HG03575 (cell line): ENCODE measurements at regions not wholly inside any gene's neighbourhood (a gene's known extent, or its start where the extent isn't known, plus 50 kb on each side); places are given as distances from the start of the nearest gene placed in this dataset.
"Not testable (repeated sequence)": the region's sequence is repeated elsewhere in the genome, so short reads cannot be mapped to it uniquely, and the experiment has no call there.

Experiments used
- ATAC-seq: cut with Tn5 transposase; IDR thresholded peaks from one replicate; pipeline ENCODE4 v1.9.1; 2021; ENCODE audit not compliant: unreplicated experiment, insufficient number of reproducible peaks, low FRiP score; ENCODE audit errors: extremely low read depth

DNA sequence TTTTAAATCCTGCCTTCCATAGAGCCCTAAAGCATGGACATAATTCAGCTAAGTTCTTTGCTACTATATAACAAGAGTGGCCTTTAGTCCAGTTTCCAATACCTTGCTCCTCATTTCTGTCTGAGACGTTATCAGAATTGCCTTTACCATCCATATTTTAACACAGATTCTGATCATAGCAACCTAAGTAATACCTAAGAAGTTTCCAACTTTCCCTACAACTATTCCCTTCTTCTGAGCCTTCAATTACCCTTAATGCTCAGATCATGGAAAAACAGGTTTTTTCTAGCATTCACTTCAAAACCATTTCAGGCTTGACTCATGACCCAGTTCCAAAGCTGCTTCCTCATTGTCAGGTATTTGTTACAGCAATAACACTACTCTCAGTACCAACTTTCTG is 367.1 kb downstream of the C6orf118 start:
- ATAC-seq: no peak

DNA sequence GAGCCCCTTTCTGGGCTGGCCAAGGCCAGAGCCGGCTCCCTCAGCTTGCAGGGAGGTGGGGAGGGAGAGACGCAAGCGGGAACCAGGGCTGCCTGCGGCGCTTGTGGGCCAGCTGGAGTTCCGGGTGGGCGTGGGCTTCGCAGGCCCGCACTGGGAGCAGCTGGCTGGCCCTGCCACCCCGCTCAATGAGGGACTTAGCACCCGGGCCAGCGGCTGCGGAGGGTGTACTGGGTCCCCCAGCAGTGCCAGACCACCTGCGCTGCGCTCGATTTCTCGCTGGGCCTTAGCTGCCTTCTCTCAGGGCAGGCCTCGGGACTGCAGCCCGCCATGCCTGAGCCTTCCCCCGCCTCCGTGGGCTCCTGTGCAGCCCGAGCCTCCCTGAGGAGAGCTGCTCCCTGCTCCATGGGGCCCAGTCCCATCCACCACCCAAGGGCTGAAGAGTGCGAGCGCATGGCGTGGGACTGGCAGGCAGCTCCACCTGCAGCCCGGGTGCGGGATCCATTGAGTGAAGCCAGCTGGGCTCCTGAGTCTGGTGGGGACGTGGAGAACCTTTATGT is 376.1 kb downstream of the C6orf118 start:
- ATAC-seq: not testable (repeated sequence)

DNA sequence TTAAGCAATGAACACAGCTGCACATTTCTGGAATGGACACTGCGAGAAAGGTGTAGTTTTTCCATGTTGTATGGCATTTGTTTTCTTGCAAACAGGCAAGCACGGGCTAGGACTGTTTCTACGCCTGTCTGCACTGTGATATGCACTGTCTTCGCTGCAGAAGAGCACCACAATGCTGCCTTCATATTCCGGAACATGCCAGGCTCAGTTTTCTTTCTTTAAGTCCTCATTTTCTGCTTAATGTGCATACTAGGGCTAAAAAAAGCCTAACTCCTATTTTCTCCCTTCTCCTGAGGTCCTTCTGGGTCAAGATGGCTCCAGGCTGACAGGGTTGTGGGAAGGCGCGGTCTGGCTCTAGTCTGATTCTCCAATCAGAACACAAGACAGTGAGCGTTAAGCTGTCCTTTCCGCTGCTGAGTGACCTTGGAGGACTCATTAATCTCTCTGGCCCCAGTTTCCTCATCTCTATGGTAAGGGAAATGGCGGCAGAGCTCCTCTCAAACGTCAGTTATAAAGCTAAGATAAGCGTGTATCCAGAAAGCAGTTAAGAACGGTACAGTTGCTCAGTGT is 379.9 kb downstream of the C6orf118 start:
- ATAC-seq: no peak

DNA sequence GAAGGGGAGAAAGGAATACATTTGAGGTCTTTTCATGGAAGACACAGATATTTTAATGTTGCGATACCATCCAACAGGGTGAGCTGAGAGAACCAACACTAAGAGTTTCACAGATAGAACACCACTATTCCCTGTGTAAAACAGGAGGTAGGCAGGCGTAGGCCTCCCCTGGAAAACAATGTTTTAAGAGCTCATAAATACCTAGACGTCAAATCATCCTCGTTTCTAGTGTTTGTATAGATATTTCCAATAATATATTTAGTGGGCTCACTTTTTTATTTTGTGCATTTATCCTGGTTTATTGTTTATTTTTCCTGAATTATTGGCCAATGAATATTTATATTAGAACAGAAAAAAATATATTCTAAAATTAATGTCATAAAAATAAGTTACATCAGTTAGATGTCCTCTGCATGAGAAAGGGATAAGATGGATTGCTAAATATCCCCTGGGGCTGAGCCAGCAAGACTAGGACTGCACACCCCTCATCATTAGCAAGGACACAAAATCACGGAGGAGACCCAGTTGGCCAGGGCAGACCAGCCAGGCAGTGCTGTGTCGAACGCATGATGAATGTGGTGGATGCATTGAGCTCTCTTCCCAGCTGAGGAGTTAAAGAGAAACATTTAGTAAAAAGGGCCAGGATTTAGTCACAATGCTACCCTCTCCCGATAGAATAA is 380.5 kb downstream of the C6orf118 start:
- ATAC-seq: no peak

DNA sequence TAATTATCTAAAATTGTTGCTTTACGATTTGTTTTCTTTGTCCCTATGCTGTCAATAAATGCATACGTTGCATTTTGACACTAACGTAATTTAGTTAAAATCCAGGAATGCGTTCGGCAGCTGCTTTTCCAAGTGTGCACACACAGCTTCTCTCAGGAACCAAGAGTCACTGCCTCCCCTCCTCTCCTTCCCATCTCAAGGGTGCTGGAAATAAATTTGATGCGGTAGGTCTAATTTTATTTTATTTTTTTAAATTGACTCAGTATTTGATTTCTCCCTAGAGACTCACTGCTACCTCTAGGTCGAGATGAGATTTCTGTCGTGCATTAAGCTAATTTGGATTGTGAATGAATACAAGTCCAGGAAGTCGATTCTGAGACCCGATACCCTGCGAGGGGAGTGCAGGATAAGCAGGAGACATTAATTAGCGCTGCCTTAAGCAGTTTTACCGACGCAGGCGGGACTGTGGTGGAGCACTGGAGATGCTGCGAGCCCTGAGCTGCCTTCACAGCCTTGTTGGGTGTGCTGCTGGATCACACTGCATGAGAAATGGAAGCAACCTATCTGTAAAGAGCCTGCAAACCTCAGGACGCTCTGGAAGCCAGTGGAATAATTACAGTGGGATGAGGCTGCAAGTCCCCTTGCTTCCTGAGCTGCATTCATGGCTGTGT is 381.2 kb downstream of the C6orf118 start:
- ATAC-seq: no peak

DNA sequence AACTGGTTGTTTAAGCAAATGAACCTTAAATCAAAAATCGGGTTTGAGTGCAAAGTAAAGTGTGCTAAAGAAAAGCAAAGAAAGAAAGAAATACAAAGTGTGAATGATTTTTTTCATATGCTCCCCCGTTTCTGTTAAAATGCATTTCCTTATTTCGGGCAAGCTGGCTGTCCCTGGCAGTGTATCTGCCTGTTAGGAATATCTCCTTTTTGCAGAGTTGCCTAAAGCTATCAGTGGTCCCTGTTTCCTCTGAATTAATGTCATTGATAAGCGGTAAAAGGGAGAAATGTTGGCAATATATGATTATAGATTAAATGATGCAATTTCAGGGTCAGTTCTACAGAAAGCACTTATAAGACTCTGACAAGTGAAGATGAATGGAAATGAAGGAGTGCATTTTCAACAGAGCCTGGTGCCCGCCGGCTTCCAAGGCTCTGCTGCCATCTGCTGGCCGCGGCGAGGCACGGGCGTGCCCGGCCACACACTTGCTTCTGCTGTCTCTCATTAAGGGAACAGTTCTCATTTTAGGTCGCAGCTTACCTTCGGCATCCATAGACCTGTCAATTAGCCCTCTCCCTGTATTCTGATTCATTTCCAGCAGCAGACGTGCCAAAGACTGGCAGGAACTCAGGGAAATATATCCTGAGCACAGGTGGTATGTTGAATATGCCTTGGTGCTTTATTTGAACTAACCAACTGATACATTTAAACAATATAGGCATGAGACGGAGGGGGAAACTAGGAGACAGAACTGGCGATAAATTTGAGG is 381.9 kb downstream of the C6orf118 start:
- no peak for ATAC-seq

DNA sequence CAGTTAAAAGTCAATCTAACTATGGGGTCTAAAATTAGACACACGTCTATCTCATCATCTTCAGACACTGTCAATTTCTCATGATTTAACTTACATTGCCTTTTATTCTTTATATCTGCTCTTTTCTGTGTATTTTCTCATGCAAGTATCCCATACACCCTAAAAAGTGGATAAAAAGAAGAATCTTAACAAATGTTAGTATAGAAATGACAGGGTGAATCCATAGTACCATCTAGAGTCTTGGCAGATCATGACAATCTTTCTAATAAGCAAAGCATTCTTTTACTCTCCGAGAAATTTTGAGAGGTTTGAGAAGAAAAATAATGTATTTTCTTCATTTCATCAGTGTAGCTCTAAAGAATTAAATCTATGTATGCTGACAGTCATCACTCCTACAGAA is 382.7 kb downstream of the C6orf118 start:
- ATAC-seq: no peak

DNA sequence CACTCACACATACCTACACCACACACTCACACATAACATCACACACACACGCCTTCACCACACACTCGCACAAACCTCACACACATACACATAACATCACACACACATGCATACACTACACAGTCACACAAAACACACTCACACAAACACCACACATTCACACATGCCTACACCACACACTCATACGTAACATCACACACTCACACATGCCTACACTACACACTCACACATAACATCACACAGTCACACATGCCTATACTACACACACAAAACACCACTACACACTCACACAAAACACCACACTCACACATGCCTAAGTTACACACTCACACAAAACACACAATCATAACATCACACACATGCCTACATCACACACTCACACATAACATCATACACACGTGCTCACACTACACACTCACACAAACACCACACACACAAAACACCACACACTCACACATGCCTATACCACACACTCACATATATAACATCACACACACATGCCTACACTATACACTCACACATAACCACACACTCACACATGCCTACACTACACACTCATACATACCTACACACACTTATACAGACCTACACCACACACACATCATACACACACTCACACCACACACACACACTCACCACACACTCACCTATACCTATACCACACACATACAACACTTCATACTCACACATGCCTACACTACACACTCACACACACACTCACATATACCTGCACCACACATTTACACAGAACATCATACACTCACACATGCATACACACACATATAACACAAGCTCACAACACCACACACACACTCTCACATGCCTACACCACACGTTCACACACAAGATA is 383.5 kb downstream of the C6orf118 start:
- no peak for ATAC-seq

DNA sequence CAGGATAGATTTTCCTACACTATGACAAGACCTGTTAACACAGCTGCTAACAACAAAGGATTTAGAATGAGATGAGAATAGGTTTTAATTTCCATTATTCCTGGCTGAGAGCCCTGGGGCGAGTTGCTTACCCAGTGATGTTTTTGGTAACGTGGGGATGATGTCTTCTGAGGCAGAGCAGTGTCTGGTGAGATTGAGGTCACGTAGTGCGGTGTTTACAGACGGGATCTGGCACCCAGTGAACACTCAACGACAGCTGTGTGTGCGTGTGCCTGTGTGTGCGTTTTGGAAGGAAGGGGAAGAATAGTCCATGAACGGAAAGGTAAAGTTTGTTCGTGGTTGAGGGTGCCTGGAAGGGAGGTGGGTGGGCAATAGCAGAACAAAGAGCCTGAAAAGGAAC is 384.7 kb downstream of the C6orf118 start:
- ATAC-seq: no peak

DNA sequence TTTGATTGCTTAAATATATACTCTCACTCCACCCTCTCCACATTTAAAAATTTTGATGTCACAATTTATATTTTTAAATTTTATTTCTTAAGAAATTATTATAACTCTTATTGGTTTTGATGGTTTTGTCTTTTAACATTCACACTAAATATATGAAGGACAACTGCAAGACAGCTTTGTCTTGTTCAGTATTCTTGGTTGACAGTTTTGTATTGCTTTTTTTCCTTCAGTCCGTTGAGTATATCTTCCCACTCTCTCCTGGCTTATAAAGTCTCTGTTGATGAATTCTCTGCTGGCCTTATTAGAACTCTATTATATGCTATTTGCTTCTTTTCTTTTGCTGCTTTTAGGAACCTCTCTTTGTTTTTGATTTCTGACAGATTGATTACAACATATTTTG is 392.2 kb downstream of the C6orf118 start:
- no peak for ATAC-seq

DNA sequence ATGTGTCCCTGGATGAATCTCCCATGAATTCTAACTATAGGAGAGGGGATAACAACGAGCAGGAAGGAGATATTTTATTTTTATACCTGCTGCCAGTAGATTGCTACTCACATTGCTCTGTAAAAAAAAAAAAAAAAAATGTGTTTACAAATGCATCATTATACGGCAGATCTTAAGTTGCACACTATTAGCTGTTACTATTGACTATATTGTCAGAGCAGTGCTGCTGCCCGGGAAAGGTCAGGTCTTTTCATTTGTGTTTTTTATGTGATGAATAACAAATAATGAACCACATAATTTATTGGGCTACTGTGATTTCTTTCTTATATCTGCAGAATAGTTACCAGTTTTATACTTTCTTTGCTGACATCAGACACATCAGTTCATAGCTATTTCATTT is 393.3 kb downstream of the C6orf118 start:
- no peak for ATAC-seq

DNA sequence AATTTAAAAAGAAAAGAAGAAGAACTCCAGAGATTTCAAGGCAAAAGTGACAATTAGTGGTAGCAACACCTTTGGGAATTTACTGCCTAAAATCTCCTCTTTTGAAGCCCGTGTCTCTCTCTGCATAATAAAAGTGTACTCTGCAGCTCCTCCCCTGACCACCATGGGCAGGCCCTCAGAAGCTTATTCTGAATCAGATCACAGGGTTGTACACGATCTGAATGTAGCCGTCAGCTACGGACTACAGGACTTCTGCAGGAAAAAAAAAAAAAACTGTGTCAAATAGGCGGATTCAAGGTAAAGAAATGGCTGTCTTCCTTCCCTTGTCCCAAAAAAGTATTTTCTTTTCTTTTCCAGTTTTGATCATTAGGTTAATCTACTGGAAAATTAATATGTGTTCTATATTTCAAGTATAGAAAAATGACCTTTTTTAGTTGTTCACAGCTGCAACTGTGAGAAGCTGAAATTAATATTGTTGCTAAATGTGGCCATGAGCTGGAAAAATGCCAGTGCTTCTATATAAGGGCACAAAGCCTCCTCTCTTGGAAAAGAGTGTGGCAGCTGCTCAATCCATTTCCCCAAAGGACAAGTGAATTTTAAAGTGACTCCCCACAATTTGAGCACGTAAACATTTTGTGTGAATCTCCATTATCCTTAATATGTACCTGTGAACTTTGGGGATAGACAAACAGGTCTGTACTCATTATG is 397.4 kb downstream of the C6orf118 start:
- no peak for ATAC-seq

DNA sequence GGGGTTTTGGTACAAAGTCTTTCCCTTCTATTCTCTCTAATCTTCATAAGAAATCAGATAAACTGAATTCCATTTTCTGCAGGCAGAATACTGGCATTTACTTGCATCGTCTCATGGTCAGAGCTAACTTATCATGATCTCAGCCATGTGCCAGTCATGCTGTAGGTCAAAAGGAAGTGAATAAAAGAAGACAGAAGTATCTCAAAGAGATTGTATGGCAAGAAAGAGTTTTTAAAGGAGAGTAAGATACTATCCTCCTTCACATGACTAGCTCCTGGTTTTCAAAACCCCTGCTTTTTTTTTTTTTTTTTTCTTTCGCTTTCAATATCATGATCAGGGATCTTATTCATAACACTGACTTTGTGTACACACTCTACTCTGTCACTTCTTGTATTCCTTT is 398.3 kb downstream of the C6orf118 start:
- no peak for ATAC-seq

DNA sequence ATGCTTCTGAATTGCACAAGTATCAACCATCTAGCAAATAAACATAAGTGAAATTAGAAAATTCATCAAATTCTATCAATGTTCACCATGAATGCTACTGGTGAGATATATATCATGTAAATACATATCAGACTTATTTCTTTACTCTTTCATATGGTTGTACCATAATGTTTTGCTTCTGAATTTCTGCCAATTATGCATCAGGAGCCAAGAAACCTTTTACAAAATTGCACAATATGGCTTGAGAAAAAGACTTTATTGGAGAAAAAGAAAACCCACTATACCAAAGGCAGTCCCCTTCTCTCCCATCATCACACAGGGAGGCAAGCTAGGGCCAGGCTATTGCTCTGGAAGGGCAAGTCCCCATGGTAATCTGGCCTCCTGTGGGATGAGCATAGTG is 402.6 kb downstream of the C6orf118 start:
- no peak for ATAC-seq

DNA sequence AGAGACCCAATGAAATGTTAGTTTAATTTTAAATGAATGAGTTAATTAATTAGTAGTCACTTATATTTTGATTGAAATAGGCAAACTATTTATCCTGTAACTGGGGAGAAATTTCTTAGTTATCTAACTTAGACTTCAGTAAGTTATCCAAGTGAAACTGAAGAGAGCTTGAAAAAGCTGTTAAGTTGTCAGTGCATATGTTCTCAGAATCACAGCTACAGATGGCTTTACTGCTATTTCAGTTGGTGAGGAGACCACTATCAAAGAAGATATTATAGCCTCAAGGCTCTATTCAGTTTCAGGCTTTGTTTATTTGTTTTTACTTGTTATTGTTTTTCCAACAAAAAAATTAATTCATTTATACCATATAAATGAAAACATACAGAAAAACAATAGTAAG is 404.1 kb downstream of the C6orf118 start:
- ATAC-seq: no peak

DNA sequence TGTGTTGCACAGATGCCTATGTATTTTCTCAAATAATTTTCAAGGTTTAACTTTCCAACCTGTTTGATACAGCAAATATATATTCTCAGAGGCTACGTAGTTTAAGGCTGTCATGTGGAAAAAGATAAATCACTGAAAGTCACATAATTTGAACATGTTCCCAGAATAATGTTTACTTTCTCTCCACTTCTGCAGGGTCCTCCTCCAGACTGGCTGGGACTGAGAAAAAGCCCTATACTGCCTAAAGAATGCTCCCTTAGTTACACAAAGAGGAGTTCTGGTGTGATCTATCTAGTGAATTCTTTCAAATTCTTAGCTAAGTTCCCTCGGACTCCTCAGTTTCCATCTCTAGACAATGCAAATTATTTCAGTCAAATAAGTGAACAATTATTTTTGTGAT is 411.0 kb downstream of the C6orf118 start:
- ATAC-seq: no peak

DNA sequence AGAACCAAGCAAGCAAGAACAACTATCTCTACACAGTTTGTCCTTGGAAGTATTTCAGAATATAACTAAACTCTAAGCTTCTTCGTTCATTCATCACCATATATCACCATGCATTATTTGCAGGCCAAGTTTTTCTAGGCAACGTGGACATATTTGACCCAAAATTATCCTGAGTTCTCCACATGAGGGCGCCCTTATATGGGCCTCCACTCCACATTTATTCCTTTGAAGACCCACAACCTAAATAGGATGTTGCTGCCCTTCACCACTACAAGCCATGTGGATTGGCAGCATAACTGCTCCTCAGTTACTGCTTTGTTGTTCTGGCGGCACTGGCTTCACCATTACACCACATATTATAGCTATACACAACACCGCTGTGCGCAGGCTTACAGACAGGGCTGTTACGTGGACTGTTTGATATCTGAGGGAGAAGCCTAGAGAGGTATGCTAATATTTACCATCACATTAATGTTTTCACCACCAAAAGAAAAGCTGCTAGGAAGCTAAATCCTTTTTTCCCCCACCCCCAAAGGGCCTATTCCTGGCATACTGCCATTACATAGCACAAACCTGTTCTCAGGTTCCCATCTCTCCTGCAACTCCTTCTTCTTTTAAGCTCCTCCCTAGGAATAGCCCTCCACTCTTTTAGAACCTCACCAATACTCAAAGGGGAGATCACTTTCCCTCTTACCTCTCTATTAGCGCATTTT is 411.7 kb downstream of the C6orf118 start:
- ATAC-seq: no peak

DNA sequence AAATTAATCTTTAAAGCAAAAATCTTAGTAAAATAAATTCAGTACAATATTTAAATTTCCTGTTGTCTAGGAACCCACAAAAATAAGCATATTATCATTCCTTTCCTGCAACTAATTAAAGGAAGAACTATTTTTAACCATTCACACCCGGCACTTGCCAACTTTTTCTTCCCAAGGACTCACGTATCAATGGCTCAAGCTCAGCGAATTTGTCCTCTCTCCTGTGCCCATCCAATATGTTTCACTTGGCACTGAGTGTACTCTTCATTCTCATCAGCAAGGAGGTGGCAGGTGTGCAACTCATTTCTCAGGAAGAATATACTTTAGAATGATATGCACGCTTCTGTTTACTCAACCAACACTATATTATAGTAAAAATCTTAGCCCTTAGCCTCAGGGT is 419.4 kb downstream of the C6orf118 start:
- ATAC-seq: no peak
